ENCODE measurements at regions not wholly inside any gene's neighbourhood (a gene's known extent, or its start where the extent isn't known, plus 50 kb on each side); places are given as distances from the start of the nearest gene placed in this dataset.

DNA sequence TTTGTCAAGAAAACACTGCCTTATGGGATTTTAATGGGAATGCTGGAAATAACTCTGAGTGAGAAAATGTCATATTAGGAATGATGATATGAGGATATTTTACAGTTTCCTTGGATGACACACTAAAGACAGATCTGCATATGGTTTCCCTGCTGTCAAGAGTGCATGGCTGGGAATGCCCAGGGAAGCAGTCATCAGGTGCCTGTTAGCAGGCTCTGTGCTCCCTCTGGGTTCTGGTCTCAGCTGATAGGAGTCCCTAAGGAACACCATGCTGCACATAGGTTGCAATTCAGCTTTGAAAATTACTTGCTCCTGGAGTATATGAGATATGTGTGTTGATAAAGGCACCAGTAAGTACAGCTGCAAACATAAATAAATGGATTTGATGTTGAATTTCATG is 1064.6 kb downstream of the TUSC7 start:
- Histone ChIP-seq H3K4me3 (ENCODE audit: low read length) (no peak overlapping the region), H3K27me3 (ENCODE audit: control insufficient read depth in 1 of 2, insufficient read depth in 2 of 2, low read length in 2 of 2) (no peaks in the 10 kb centered on the region), H3K36me3 (ENCODE audit: insufficient read depth, low read length) (no peaks in the 10 kb centered on the region), H3K9me3 (ENCODE audit: control insufficient read depth in 1 of 2, insufficient read depth in 1 of 2, low read length in 2 of 2) (peaks cover 0 to 7% of the 10 kb centered on the region in 2 experiments), H3K27ac (ENCODE audit: low read depth in 1 of 2, low read length in 2 of 2) (no peak overlapping the region), H3K4me1 (ENCODE audit: insufficient read depth, low read length) (no peaks in the 10 kb centered on the region)
- H3K4me3 Mint-ChIP-seq = no peak overlapping the region
- ChIA-PET CTCF (no interaction called here), POLR2A (no interaction called here)
- H3K9me3 Mint-ChIP-seq = peaks cover 12% of the 10 kb centered on the region
- ATAC-seq (ENCODE audit: poor library complexity) = no peak
- DNase-seq = no peak
- H3K27ac Mint-ChIP-seq = no peak overlapping the region
- H3K4me1 Mint-ChIP-seq (ENCODE audit: low read depth) = no peaks in the 10 kb centered on the region
- intact Hi-C loops (cut with DNase I, micrococcal nuclease) = no loop called here
- no peaks in the 10 kb centered on the region for H3K36me3 Mint-ChIP-seq (ENCODE audit: low read depth)
- no peaks in the 10 kb centered on the region for H3K27me3 Mint-ChIP-seq
- TF ChIP-seq, protein P1, sequence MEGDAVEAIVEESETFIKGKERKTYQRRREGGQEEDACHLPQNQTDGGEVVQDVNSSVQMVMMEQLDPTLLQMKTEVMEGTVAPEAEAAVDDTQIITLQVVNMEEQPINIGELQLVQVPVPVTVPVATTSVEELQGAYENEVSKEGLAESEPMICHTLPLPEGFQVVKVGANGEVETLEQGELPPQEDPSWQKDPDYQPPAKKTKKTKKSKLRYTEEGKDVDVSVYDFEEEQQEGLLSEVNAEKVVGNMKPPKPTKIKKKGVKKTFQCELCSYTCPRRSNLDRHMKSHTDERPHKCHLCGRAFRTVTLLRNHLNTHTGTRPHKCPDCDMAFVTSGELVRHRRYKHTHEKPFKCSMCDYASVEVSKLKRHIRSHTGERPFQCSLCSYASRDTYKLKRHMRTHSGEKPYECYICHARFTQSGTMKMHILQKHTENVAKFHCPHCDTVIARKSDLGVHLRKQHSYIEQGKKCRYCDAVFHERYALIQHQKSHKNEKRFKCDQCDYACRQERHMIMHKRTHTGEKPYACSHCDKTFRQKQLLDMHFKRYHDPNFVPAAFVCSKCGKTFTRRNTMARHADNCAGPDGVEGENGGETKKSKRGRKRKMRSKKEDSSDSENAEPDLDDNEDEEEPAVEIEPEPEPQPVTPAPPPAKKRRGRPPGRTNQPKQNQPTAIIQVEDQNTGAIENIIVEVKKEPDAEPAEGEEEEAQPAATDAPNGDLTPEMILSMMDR (IDR thresholded peaks at IDR 0.05) = no peak

DNA sequence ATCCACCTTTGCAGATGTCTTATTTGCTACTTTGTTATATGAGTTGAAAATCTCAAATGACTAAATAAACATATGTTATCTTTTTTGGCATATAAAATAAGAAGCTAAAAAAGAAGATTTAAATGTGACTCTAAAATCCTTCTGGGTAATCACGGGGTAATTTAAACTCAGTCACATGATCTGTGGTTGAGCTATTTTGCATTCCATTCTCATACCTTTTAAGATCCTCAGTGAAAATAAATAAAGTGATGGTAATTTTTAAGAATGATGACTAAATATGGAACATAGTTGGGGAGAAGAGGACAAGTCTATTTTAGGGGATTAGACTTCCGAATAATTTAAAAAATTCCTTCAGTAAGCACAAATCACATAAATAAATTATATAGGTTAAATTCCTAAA is 1076.8 kb downstream of the TUSC7 start:
- Histone ChIP-seq H3K36me3 (ENCODE audit: insufficient read depth, low read length) (no peaks in the 10 kb centered on the region), H3K4me3 (ENCODE audit: low read length) (no peak overlapping the region), H3K4me1 (ENCODE audit: insufficient read depth, low read length) (no peaks in the 10 kb centered on the region), H3K9me3 (ENCODE audit: control insufficient read depth in 1 of 2, insufficient read depth in 1 of 2, low read length in 2 of 2) (no peaks in the 10 kb centered on the region), H3K27ac (ENCODE audit: low read depth in 1 of 2, low read length in 2 of 2) (no peak overlapping the region), H3K27me3 (ENCODE audit: control insufficient read depth in 1 of 2, insufficient read depth in 2 of 2, low read length in 2 of 2) (no peaks in the 10 kb centered on the region)
- Mint-ChIP-seq H3K9me3 (peaks cover 3% of the 10 kb centered on the region), H3K27me3 (no peaks in the 10 kb centered on the region), H3K36me3 (ENCODE audit: low read depth) (no peaks in the 10 kb centered on the region), H3K4me3 (no peak overlapping the region), H3K27ac (no peak overlapping the region), H3K4me1 (ENCODE audit: low read depth) (no peaks in the 10 kb centered on the region)
- CTCF ChIA-PET = no interaction called here
- TF ChIP-seq, protein P1 (IDR thresholded peaks at IDR 0.05) = no peak
- DNase-seq (no peak), ATAC-seq (ENCODE audit: poor library complexity) (no peak)
- POLR2A ChIA-PET = no interaction called here
- intact Hi-C loops (cut with DNase I, micrococcal nuclease) = no loop called here

DNA sequence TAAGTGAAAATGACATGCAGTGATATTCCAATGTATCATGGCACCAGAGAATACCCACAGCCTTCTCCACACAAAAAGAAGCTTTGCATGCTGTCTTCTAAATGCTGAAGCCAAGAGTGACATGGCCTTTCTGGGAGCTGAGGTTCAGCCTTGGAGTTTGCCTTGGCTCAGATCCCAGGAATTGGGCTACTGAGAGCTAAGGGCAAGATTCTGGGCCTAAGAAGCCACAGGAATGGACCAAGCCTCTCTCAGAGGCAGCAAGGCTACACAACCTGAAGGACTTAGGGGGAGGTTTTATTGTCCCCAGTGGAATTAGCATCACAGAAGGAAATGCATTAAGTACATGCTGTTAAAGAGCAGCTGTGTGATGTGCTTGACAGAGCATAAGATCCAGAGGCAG is 1078.5 kb downstream of the TUSC7 start:
- POLR2A ChIA-PET = no interaction called here

More for the DNA sequence above, 1078.5 kb downstream of the TUSC7 start:
- TF ChIP-seq, protein P1 (IDR thresholded peaks at IDR 0.05) = no peak
- H3K4me1 ChIP-seq (ENCODE audit: insufficient read depth, low read length) = no peaks in the 10 kb centered on the region
- H3K27me3 Mint-ChIP-seq = no peaks in the 10 kb centered on the region
- H3K27ac Mint-ChIP-seq = no peak overlapping the region
- intact Hi-C loops (cut with DNase I, micrococcal nuclease) = no loop called here
- H3K9me3 Mint-ChIP-seq = peaks cover 3% of the 10 kb centered on the region
- no peaks in the 10 kb centered on the region for H3K4me1 Mint-ChIP-seq (ENCODE audit: low read depth)
- H3K9me3 ChIP-seq (ENCODE audit: control insufficient read depth in 1 of 2, insufficient read depth in 1 of 2, low read length in 2 of 2) = no peaks in the 10 kb centered on the region
- no peak overlapping the region for H3K27ac ChIP-seq (ENCODE audit: low read depth in 1 of 2, low read length in 2 of 2)
- H3K36me3 Mint-ChIP-seq (ENCODE audit: low read depth) = no peaks in the 10 kb centered on the region
- H3K4me3 Mint-ChIP-seq = no peak overlapping the region
- H3K36me3 ChIP-seq (ENCODE audit: insufficient read depth, low read length) = no peaks in the 10 kb centered on the region
- no peak overlapping the region for H3K4me3 ChIP-seq (ENCODE audit: low read length)
- CTCF ChIA-PET = no interaction called here
- ATAC-seq (ENCODE audit: poor library complexity) (no peak), DNase-seq (no peak)
- H3K27me3 ChIP-seq (ENCODE audit: control insufficient read depth in 1 of 2, insufficient read depth in 2 of 2, low read length in 2 of 2) = no peaks in the 10 kb centered on the region

Measured in CD4-positive, alpha-beta T cell (primary cell).